ENCODE measurements at regions not wholly inside any gene's neighbourhood (a gene's known extent, or its start where the extent isn't known, plus 50 kb on each side); places are given as distances from the start of the nearest gene placed in this dataset.
A peak's percentile ranks its signal among the peaks of the same experiment; 100 is the strongest.

DNA sequence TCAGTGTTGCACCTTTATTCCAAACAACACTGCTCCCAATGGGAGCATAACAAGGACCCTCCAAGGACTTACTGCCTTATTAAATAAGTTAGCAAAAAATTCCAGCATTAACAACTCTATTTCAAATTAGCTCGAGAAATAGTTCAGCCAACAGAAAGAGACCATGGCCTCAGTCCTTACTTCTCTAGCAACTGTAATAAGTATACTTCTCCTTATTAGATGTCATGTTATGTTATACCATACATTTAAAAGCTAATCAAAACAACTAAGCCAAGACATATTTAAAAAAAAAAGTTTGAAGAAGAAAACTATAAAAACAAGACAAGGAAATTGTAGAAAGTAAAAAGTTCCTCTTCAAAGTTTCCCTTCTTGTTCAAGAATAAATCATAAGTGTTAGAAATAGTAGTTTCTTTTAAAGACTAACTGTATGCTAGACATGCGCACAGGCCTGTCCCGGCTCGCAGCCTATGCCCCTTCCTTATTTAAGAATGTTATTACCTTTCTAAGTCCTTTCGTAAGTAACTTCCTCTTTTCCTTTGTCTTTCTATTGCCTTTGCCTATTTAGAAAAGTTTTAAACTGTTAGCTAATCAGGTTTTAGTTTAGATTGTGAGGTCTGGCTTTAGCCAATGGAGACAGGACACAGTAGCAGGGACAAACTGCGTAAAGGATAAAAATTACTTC, 68.6 kb downstream of the RESF1 start:
- Histone ChIP-seq H3K9me3 (ENCODE audit: control insufficient read depth in 1 of 2, low read length in 2 of 2) (no peaks in the 10 kb centered on the region), H3K27ac (ENCODE audit: low read depth, low read length) (no peak overlapping the region), H3K4me1 (ENCODE audit: control insufficient read depth in 1 of 2, insufficient read depth in 2 of 2, low read length in 2 of 2) (no peaks in the 10 kb centered on the region), H3K4me3 (ENCODE audit: low read depth in 1 of 2, low read length in 2 of 2) (no peak overlapping the region), H3K36me3 (ENCODE audit: control insufficient read depth in 1 of 2, insufficient read depth in 2 of 2, low read length in 2 of 2) (no peaks in the 10 kb centered on the region), H3K27me3 (ENCODE audit: control insufficient read depth in 1 of 2, insufficient read depth in 2 of 2, low read length in 2 of 2) (no peaks in the 10 kb centered on the region), H3K9ac (ENCODE audit: low read depth in 1 of 2, low read length in 2 of 2) (no peak overlapping the region)

DNA sequence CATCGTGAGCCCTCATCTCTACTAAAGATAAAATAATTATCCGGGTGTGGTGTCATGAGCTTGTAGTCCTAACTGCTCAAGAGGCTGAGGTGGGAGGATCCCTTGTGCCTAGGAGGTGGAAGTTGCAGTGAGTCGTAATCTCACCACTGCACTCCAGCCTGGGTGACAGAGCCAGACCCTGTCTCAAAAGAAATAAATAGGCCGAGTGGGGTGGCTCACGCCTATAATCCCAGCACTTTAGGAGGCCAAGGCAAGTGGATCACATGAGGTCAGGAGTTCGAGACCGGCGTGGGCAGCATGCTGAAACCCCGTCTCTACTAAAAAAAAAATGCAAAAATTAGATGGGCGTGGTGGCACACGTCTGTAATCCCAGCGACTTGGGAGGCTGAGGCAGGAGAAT, 70.9 kb downstream of the RESF1 start:
- Histone ChIP-seq H3K4me3 (ENCODE audit: low read depth in 1 of 2, low read length in 2 of 2) (no peak overlapping the region), H3K27ac (ENCODE audit: low read depth, low read length) (no peak overlapping the region), H3K36me3 (ENCODE audit: control insufficient read depth in 1 of 2, insufficient read depth in 2 of 2, low read length in 2 of 2) (no peaks in the 10 kb centered on the region), H3K9me3 (ENCODE audit: control insufficient read depth in 1 of 2, low read length in 2 of 2) (no peaks in the 10 kb centered on the region), H3K4me1 (ENCODE audit: control insufficient read depth in 1 of 2, insufficient read depth in 2 of 2, low read length in 2 of 2) (peaks cover 10% of the 10 kb centered on the region in 2 donors), H3K27me3 (ENCODE audit: control insufficient read depth in 1 of 2, insufficient read depth in 2 of 2, low read length in 2 of 2) (no peaks in the 10 kb centered on the region), H3K9ac (ENCODE audit: low read depth in 1 of 2, low read length in 2 of 2) (no peak overlapping the region)

DNA sequence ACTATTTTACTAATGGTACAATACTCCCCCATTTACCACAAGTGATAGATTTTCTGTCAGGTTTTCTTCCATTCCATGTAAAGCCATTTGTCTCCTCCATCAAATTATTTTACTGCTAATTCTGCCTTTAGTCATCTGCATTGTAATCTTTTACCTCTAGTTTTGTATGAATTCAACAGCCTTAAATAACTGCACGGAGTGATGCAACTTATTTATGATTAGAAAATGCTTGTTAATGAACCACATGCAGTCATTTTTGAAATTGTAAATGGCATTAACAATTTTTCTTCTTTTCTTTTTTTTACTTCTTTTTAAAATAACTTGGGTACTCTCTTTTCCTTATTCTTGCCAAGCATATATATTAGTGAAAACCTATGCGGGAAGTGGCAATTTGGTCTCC, 71.5 kb downstream of the RESF1 start:
- Histone ChIP-seq H3K9ac (ENCODE audit: low read depth in 1 of 2, low read length in 2 of 2) (no peak overlapping the region), H3K27me3 (ENCODE audit: control insufficient read depth in 1 of 2, insufficient read depth in 2 of 2, low read length in 2 of 2) (no peaks in the 10 kb centered on the region), H3K27ac (ENCODE audit: low read depth, low read length) (no peak overlapping the region), H3K4me1 (ENCODE audit: control insufficient read depth in 1 of 2, insufficient read depth in 2 of 2, low read length in 2 of 2) (peaks cover 10% of the 10 kb centered on the region in 2 donors), H3K4me3 (ENCODE audit: low read depth in 1 of 2, low read length in 2 of 2) (no peak overlapping the region), H3K9me3 (ENCODE audit: control insufficient read depth in 1 of 2, low read length in 2 of 2) (no peaks in the 10 kb centered on the region), H3K36me3 (ENCODE audit: control insufficient read depth in 1 of 2, insufficient read depth in 2 of 2, low read length in 2 of 2) (no peaks in the 10 kb centered on the region)

DNA sequence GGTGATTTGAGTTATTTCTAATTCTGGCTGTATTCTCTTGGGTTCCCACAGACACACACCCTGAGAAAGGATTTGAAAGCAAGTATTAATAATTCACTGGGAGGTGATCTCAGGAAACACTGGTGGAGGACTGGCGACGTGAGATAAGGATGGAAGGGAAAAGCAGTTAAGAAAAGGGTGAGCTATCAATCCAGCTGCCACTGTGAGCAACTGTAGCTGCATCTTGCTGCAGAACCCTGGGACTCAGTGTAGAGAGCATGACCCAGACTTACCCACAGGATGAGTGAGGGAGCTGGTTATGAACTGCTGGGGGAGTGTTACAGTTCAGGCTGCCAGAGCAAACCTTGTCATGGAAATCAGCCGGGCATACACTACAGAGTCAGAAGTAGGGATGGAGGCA, 71.9 kb downstream of the RESF1 start:
- Histone ChIP-seq H3K27ac (ENCODE audit: low read depth, low read length) (no peak overlapping the region), H3K9me3 (ENCODE audit: control insufficient read depth in 1 of 2, low read length in 2 of 2) (no peaks in the 10 kb centered on the region), H3K27me3 (ENCODE audit: control insufficient read depth in 1 of 2, insufficient read depth in 2 of 2, low read length in 2 of 2) (no peaks in the 10 kb centered on the region), H3K36me3 (ENCODE audit: control insufficient read depth in 1 of 2, insufficient read depth in 2 of 2, low read length in 2 of 2) (no peaks in the 10 kb centered on the region), H3K4me3 (ENCODE audit: low read depth in 1 of 2, low read length in 2 of 2) (no peak overlapping the region), H3K4me1 (ENCODE audit: control insufficient read depth in 1 of 2, insufficient read depth in 2 of 2, low read length in 2 of 2) (peaks cover 10% of the 10 kb centered on the region in 2 donors), H3K9ac (ENCODE audit: low read depth in 1 of 2, low read length in 2 of 2) (no peak overlapping the region)

DNA sequence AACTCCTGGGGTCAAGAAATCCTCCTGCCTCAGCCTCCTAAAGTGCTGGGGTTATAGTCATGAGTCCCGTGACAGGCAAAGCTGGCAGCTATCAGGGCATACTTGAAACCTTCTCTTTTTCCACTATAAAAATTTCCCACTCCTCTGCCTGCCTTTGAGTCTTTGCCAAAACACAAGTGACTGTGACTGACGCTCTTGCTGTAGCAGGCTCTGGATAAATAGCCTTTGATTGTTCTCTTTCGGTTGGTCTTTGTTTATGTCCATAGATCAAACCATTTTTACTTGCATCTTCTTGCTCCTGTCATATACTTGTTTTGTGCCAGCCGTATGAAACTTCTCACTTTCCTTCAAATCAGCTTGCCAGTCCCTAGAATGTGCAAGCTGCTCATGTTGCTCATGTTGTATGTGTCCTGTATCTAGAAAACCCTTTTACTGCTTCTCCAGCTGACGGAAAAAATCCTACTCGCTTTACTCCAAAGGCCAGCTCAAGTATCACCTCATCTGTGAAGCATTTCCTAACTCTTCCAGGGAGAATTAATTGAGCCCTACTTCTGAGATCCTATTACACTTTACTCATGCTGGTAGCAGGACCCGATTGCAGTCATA, 73.1 kb downstream of the RESF1 start:
- Histone ChIP-seq H3K9ac (ENCODE audit: low read depth in 1 of 2, low read length in 2 of 2) (no peak overlapping the region), H3K27me3 (ENCODE audit: control insufficient read depth in 1 of 2, insufficient read depth in 2 of 2, low read length in 2 of 2) (no peaks in the 10 kb centered on the region), H3K9me3 (ENCODE audit: control insufficient read depth in 1 of 2, low read length in 2 of 2) (no peaks in the 10 kb centered on the region), H3K27ac (ENCODE audit: low read depth, low read length) (no peak overlapping the region), H3K4me1 (ENCODE audit: control insufficient read depth in 1 of 2, insufficient read depth in 2 of 2, low read length in 2 of 2) (peaks cover 10% of the 10 kb centered on the region in 2 donors), H3K4me3 (ENCODE audit: low read depth in 1 of 2, low read length in 2 of 2) (no peak overlapping the region), H3K36me3 (ENCODE audit: control insufficient read depth in 1 of 2, insufficient read depth in 2 of 2, low read length in 2 of 2) (no peaks in the 10 kb centered on the region)

DNA sequence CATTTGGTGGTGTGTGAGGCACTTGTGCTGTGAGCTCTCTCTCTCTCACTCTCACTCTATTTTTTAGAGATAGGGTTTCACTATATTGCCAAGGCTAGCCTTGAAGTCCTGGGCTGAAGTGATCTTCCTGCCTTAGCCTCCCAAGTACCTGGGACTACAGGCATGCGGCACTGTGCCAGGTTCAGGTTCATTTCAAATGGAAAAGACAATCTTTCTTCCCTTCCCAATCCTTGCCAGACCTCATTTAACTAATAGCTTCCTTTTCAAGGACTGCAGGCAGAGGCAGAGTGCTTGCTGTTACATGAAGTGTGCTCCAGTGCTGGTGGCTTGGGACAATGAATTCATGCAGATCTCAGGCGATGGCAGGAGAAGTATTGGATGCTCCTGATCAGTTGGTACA, 73.2 kb upstream of the BICD1 start:
- no peak overlapping the region for H3K4me3 ChIP-seq (ENCODE audit: low read depth in 1 of 2, low read length in 2 of 2)
- H3K27me3 ChIP-seq (ENCODE audit: control insufficient read depth in 1 of 2, insufficient read depth in 2 of 2, low read length in 2 of 2): no peaks in the 10 kb centered on the region
- H3K27ac ChIP-seq (ENCODE audit: low read depth, low read length): no peak overlapping the region
- no peaks in the 10 kb centered on the region for H3K36me3 ChIP-seq (ENCODE audit: control insufficient read depth in 1 of 2, insufficient read depth in 2 of 2, low read length in 2 of 2)
- peaks cover 10% of the 10 kb centered on the region in 2 donors for H3K4me1 ChIP-seq (ENCODE audit: control insufficient read depth in 1 of 2, insufficient read depth in 2 of 2, low read length in 2 of 2)
- no peaks in the 10 kb centered on the region for H3K9me3 ChIP-seq (ENCODE audit: control insufficient read depth in 1 of 2, low read length in 2 of 2)
- peak overlapping the region in 1 of 2 donors; percentile 33 for H3K9ac ChIP-seq (ENCODE audit: low read depth in 1 of 2, low read length in 2 of 2)

DNA sequence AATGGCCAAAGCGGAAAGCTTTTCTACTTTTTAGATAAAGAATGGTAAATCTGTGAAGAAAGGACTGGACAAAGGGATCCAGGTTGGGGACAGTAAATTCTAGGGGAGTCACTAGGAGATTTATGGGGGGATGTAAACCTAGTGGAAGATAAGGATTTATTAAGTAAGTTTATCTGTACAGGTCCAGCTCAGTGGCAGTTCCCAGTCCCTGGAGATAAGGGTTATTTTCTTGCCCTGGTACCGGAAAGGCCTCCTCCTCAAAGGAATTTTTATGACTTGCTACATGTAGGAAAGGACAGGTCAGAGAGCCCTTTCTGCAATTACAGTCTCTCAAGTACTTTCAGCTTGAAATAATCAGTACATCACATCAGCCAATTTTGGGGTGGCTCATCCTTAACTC, 72.6 kb upstream of the BICD1 start:
- Histone ChIP-seq H3K27me3 (ENCODE audit: control insufficient read depth in 1 of 2, insufficient read depth in 2 of 2, low read length in 2 of 2) (no peaks in the 10 kb centered on the region), H3K4me1 (ENCODE audit: control insufficient read depth in 1 of 2, insufficient read depth in 2 of 2, low read length in 2 of 2) (peaks cover 10% of the 10 kb centered on the region in 2 donors), H3K27ac (ENCODE audit: low read depth, low read length) (no peak overlapping the region), H3K36me3 (ENCODE audit: control insufficient read depth in 1 of 2, insufficient read depth in 2 of 2, low read length in 2 of 2) (no peaks in the 10 kb centered on the region), H3K9me3 (ENCODE audit: control insufficient read depth in 1 of 2, low read length in 2 of 2) (no peaks in the 10 kb centered on the region), H3K9ac (ENCODE audit: low read depth in 1 of 2, low read length in 2 of 2) (no peak overlapping the region), H3K4me3 (ENCODE audit: low read depth in 1 of 2, low read length in 2 of 2) (no peak overlapping the region)

DNA sequence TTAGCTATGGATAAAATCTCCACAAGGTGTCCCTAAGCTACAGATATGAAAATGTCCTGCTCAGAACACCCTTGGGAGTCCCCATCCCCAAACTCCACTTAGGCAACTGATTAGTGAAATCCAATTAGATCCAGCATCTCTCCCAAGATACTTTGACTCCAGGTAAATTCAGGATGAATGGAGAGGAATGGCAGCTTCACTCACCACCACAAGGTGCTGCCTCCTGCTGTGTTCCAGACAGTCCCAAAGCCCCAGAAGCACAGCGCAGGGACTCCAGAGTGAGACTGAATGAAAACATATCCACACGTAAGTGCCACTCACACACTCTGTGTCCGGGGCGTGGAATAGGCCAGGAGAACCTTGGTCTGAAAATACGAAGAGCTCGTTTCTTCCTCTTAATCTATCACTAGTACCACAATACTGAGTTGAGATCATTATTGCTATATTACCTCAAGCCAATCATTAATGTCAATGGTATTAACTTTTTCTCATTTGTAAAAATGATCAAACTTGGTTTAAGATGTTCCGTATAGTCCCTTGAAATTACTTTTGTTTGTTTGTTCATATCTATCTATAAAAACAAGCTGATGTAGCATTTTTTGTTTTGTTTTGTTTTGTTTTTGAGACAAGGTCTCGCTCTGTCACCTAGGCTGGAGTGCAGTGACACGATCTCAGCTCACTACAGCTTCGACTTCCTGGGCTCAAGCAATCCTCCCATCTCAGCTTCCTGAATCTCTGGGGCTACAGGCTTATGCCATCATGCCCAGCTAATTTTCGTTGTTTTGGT, 70.0 kb upstream of the BICD1 start:
- no peak overlapping the region for H3K4me3 ChIP-seq (ENCODE audit: low read depth in 1 of 2, low read length in 2 of 2)
- H3K4me1 ChIP-seq (ENCODE audit: control insufficient read depth in 1 of 2, insufficient read depth in 2 of 2, low read length in 2 of 2): peaks cover 10% of the 10 kb centered on the region in 2 donors
- no peaks in the 10 kb centered on the region for H3K9me3 ChIP-seq (ENCODE audit: control insufficient read depth in 1 of 2, low read length in 2 of 2)
- no peaks in the 10 kb centered on the region for H3K27me3 ChIP-seq (ENCODE audit: control insufficient read depth in 1 of 2, insufficient read depth in 2 of 2, low read length in 2 of 2)
- no peak overlapping the region for H3K27ac ChIP-seq (ENCODE audit: low read depth, low read length)
- H3K36me3 ChIP-seq (ENCODE audit: control insufficient read depth in 1 of 2, insufficient read depth in 2 of 2, low read length in 2 of 2): no peaks in the 10 kb centered on the region
- H3K9ac ChIP-seq (ENCODE audit: low read depth in 1 of 2, low read length in 2 of 2): no peak overlapping the region

DNA sequence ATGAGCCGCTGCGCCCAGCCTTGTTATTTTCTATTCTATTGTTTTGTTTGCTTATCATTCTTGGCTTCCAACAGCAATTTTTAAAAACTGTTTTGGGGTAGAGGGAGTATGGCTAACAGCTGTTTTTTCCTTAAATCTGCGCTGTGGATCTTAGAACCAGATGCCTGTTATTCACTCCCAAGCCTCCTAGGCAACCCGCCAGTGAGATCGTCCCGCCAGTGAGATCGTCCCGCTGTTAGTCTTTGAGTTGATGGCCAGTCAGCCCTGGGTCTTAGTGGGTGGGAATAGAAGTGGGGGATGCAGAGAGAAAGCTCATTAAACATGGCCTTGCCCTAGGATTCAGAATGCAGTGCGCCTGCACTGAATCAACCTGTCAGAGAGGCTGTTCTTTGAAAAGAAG, 67.3 kb upstream of the BICD1 start:
- H3K4me1 ChIP-seq (ENCODE audit: control insufficient read depth in 1 of 2, insufficient read depth in 2 of 2, low read length in 2 of 2): no peaks in the 10 kb centered on the region
- H3K27ac ChIP-seq (ENCODE audit: low read depth, low read length): no peak overlapping the region
- H3K27me3 ChIP-seq (ENCODE audit: control insufficient read depth in 1 of 2, insufficient read depth in 2 of 2, low read length in 2 of 2): no peaks in the 10 kb centered on the region

DNA sequence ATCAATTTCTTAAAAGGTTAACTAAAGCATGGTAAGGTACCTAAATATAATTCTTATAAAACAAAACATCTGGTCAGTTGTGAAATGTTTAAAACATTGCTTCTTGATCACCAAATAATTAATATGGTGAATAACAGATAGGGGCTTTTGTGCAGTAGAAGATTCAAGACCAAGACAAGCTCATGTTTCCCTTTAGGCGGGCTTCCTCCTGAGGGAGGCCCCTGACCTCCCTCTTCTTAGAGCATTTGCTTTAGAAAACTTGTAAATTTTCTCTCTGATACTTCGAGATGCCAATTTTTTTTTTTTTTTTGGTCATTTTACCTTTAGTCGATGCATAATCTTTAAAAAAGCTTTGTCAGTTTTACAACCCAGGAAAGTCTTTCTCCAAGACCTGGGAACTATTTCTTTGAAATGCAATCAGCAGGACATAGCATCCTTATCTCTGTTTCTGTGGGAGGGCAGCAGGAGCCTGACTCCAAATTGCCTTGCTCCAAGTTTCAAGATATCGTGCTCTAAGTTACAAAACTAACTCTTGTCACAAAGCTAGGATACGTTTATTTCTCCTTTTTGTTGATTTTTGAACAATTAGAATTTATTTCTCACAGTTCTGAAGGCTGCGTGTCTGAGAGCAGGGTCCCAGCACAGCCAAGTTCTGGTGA, 66.6 kb upstream of the BICD1 start:
- Histone ChIP-seq H3K9ac (ENCODE audit: low read depth in 1 of 2, low read length in 2 of 2) (no peak overlapping the region), H3K27ac (ENCODE audit: low read depth, low read length) (no peak overlapping the region), H3K9me3 (ENCODE audit: control insufficient read depth in 1 of 2, low read length in 2 of 2) (peaks cover 12 to 17% of the 10 kb centered on the region in 2 donors), H3K27me3 (ENCODE audit: control insufficient read depth in 1 of 2, insufficient read depth in 2 of 2, low read length in 2 of 2) (no peaks in the 10 kb centered on the region), H3K4me1 (ENCODE audit: control insufficient read depth in 1 of 2, insufficient read depth in 2 of 2, low read length in 2 of 2) (no peaks in the 10 kb centered on the region), H3K4me3 (ENCODE audit: low read depth in 1 of 2, low read length in 2 of 2) (no peak overlapping the region), H3K36me3 (ENCODE audit: control insufficient read depth in 1 of 2, insufficient read depth in 2 of 2, low read length in 2 of 2) (no peaks in the 10 kb centered on the region)

More for the DNA sequence above, 67.3 kb upstream of the BICD1 start:
- peaks cover 12 to 13% of the 10 kb centered on the region in 2 donors for H3K9me3 ChIP-seq (ENCODE audit: control insufficient read depth in 1 of 2, low read length in 2 of 2)
- H3K4me3 ChIP-seq (ENCODE audit: low read depth in 1 of 2, low read length in 2 of 2): no peak overlapping the region
- H3K36me3 ChIP-seq (ENCODE audit: control insufficient read depth in 1 of 2, insufficient read depth in 2 of 2, low read length in 2 of 2): no peaks in the 10 kb centered on the region
- H3K9ac ChIP-seq (ENCODE audit: low read depth in 1 of 2, low read length in 2 of 2): no peak overlapping the region
